Esophagus squamous epithelium (tissue), 5 donors: ENCODE measurements at regions not wholly inside any gene's neighbourhood (a gene's known extent, or its start where the extent isn't known, plus 50 kb on each side); places are given as distances from the start of the nearest gene placed in this dataset.

Source experiments
- DNase-seq: peaks from one replicate; lab custom pipeline; 2025; lab: John Stamatoyannopoulos, UW
- H3K27ac ChIP-seq, 4 donors: fragments of 200-600 bp; sonication (generic); one replicate each; pipeline ENCODE4 v1.5.1; 2016 to 2019; ENCODE audit warnings: mild to moderate bottlenecking in 1 of 4
- H3K27me3 ChIP-seq, 4 donors: fragments of 200-600 bp; sonication (generic); 1 replicate in 3 of 4; 2 replicates in 1 of 4; pipeline versions ENCODE4 v1.5.1 to v1.6.0; 2017 to 2021; ENCODE audit warnings: antibody characterized with exemption in 1 of 4
- H3K36me3 ChIP-seq, 3 donors: fragments of 200-600 bp; sonication (generic); one replicate each; pipeline ENCODE4 v1.5.1; 2016 to 2019
- H3K4me1 ChIP-seq, 3 donors: fragments of 200-600 bp; sonication (generic); one replicate each; pipeline ENCODE4 v1.5.1; 2017 to 2019
- H3K4me3 ChIP-seq, 4 donors: fragments of 200-600 bp; sonication (generic); 1 replicate in 3 of 4; 2 replicates in 1 of 4; pipeline ENCODE4 v1.5.1; 2016 to 2019; ENCODE audit warnings: mild to moderate bottlenecking in 2 of 4, moderate library complexity in 1 of 4
- H3K9me3 ChIP-seq, 3 donors: fragments of 200-600 bp; sonication (generic); one replicate each; pipeline ENCODE4 v1.5.1; 2016 to 2019
- POLR2A ChIP-seq, 4 donors: fragments of 450-650 bp; IDR thresholded peaks; one replicate each; pipeline ENCODE4 v1.6.1; 2017; ENCODE audit warnings: antibody characterized with exemption in 4 of 4, mild to moderate bottlenecking in 4 of 4, moderate library complexity in 3 of 4
- WGBS, 2 donors: methylation state at CpG; one replicate each; pipeline ENCODE4 v1.1.5; 2018; 5-methylcytosine and 5-hydroxymethylcytosine counted together
- intact Hi-C: fragments of 100-400 bp; cut with DNase I; formaldehyde crosslinking; loops from one replicate; pipeline ENCODE4 v1.15.0; 2022
- TF ChIP-seq, protein P1 (sequence below), 6 experiments: fragments of 450-650 bp in 4 of 6; fragments of 200-600 bp in 2 of 6; sonication (generic) in 2 of 6; IDR thresholded peaks; one replicate each; pipeline ENCODE4 v1.5.1; 2016 to 2019; ENCODE audit warnings: antibody characterized with exemption in 6 of 6, mild to moderate bottlenecking in 4 of 6, moderate library complexity in 4 of 6
- donor health status: DM: yes; HTN: yes; CAD: no.

DNA sequence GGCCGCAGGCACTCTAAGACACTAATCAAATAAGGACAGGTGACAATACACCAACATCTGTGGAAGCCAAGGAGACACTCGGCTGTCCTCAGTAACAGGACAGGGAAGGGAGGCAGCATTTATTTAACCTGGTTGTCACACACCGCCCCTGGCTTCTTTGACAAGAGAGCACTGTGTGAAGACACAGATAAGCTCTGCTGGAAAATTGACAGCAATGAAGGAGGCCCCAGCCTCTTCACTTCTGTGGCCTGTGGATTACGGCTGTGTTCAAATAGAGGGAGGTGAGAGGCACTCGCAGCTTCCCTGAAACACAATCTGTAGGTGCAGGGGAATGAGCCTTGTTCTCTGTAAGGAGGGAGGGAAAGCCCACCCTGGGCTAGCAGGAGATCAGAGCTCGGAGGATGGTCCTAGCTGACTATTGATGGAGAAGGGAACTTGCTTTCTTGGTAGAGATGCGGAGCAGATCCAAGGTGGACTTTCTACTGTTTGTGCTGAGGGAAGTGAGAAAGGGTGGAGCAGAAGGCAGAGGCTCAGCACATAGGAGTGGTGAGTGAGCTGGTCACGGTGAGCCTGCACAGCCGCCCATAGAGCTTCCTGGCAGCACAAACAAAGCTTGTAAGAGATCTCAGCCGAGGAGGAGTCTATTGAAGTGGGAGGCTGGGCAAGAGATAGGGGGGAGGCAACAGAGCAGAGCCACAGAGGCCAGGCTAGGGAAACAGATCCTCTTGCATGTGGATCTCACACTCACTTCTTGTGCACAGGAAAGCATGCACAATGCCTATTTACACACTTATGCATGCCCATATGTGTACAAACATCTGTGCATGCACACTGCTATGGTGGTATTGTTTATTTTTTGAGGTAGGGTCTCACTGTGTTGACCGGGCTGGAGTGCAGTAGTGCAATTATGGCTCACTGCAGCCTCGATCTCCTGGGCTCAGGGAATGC, 114.6 kb upstream of the THY1 start:
- 53 to 57% methylated on average over 7 to 11 of the region's 12 CpGs for WGBS, 2 donors
- no peak overlapping the region for H3K4me3 ChIP-seq
- no peaks in the 10 kb centered on the region for H3K9me3 ChIP-seq
- no peak for TF ChIP-seq POLR2A (IDR thresholded peaks at IDR 0.05)
- TF ChIP-seq, protein P1, sequence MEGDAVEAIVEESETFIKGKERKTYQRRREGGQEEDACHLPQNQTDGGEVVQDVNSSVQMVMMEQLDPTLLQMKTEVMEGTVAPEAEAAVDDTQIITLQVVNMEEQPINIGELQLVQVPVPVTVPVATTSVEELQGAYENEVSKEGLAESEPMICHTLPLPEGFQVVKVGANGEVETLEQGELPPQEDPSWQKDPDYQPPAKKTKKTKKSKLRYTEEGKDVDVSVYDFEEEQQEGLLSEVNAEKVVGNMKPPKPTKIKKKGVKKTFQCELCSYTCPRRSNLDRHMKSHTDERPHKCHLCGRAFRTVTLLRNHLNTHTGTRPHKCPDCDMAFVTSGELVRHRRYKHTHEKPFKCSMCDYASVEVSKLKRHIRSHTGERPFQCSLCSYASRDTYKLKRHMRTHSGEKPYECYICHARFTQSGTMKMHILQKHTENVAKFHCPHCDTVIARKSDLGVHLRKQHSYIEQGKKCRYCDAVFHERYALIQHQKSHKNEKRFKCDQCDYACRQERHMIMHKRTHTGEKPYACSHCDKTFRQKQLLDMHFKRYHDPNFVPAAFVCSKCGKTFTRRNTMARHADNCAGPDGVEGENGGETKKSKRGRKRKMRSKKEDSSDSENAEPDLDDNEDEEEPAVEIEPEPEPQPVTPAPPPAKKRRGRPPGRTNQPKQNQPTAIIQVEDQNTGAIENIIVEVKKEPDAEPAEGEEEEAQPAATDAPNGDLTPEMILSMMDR (IDR thresholded peaks at IDR 0.05), result no peak
- H3K36me3 ChIP-seq, result no peaks in the 10 kb centered on the region
- peaks cover 0 to 8% (median 0%) of the 10 kb centered on the region in 4 donors for H3K27me3 ChIP-seq
- no peak overlapping the region for H3K27ac ChIP-seq
- no peak for DNase-seq
- H3K4me1 ChIP-seq, result peaks cover 3 to 20% (median 5%) of the 10 kb centered on the region in 3 donors
- intact Hi-C loops, result no loop called here

- intact Hi-C loops, result no loop called here
- Histone ChIP-seq H3K27me3 (peaks cover 0 to 8% (median 0%) of the 10 kb centered on the region in 4 donors), H3K9me3 (no peaks in the 10 kb centered on the region), H3K36me3 (no peaks in the 10 kb centered on the region), H3K4me3 (no peak overlapping the region), H3K27ac (no peak overlapping the region), H3K4me1 (peaks cover 3 to 20% (median 5%) of the 10 kb centered on the region in 3 donors)
- WGBS, 2 donors, result 80 to 93% methylated on average over 4 to 6 of the region's 6 CpGs
- TF ChIP-seq, protein P1 (IDR thresholded peaks at IDR 0.05), result no peak
- TF ChIP-seq POLR2A (IDR thresholded peaks at IDR 0.05), result no peak
- DNase-seq, result no peak
Observed at GRCh38 chr11:119536801-119537200, 113.8 kb upstream of the THY1 start.

DNA sequence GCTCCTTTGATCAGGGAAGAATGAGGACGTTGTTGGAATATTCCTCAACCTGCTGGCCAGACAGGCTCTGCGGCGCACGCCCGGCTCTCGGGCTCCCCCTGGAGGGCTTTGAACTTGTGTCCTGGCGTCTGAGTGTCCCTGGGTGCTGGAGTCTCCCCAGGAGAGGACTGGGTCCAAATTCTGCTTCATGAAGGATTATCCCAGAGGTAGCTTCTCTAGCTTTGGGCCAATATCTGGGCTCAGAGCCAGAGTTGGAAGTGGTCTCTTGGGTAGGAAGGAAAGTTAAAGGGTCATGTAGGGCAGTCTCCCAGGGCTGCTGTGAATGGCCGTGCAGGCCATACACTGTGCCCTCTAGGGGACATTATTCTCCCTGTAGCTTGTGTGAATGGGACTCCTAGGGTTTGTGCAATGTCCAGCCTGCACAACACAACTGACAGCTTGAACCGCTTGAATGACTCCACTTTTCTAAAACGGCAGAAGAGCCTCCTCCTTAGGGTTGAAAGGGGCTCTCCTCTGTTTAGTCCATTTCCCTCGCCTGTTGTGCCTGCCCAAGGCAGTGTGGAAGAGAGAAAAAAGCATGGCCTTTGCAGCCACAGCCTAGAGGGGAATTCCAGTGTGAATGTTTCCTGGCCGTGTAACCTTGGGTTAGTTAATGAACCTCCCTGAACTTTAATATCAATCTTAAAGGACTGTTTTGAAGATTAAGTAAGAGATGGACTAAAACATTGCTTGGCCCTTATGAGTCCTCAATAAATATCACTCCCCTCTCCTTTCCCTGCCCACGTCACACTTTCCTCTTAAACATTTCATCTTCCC, 111.2 kb upstream of the THY1 start:
- intact Hi-C loops, result no loop called here
- WGBS, 2 donors, result 28 to 40% methylated on average over 5 to 6 of the region's 13 CpGs
- peaks cover 0 to 23% (median 0%) of the 10 kb centered on the region in 4 donors for H3K27me3 ChIP-seq
- H3K4me3 ChIP-seq, result no peak overlapping the region
- no peaks in the 10 kb centered on the region for H3K9me3 ChIP-seq
- no peak for TF ChIP-seq POLR2A (IDR thresholded peaks at IDR 0.05)
- TF ChIP-seq, protein P1 (IDR thresholded peaks at IDR 0.05), result peak; percentile 60 to 91 (median 78)
- H3K27ac ChIP-seq, result no peak overlapping the region
- peaks cover 3 to 20% (median 5%) of the 10 kb centered on the region in 3 donors for H3K4me1 ChIP-seq
- no peak for DNase-seq
- no peaks in the 10 kb centered on the region for H3K36me3 ChIP-seq

DNA sequence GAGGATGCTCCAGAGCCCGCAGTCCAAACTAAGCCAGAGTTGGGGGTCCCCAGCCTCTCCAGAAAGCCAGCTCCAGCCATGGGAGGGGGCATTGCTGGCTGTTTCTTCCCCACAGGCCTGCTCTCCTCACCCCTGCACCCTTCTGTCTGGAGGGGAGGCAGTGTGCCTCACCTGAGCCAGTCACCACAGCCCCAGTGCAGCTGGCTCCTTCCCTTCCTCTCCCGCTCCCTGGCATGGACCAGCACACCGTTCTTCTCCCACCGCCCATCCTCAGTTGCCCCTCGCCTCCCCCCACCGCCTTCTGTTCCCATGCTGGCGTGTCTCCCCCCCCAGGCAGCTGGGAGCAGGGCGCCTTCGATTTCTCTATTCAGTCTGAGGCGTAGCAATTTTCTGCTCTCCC, 110.5 kb upstream of the THY1 start:
- peaks cover 3 to 20% (median 5%) of the 10 kb centered on the region in 3 donors for H3K4me1 ChIP-seq
- H3K27me3 ChIP-seq, result peaks cover 0 to 27% (median 0%) of the 10 kb centered on the region in 4 donors
- no peaks in the 10 kb centered on the region for H3K36me3 ChIP-seq
- TF ChIP-seq, protein P1 (IDR thresholded peaks at IDR 0.05), result no peak
- no peak for TF ChIP-seq POLR2A (IDR thresholded peaks at IDR 0.05)
- intact Hi-C loops, result no loop called here
- 37 to 55% methylated on average over 4 to 7 of the region's 10 CpGs for WGBS, 2 donors
- no peak for DNase-seq
- no peak overlapping the region for H3K27ac ChIP-seq
- H3K9me3 ChIP-seq, result no peaks in the 10 kb centered on the region
- H3K4me3 ChIP-seq, result no peak overlapping the region
